A549 (cell line): ENCODE measurements at regions not wholly inside any gene's neighbourhood (a gene's known extent, or its start where the extent isn't known, plus 50 kb on each side); places are given as distances from the start of the nearest gene placed in this dataset.

ENCODE experiments used
- ATAC-seq, 2 experiments: fragments of 200-7000 bp in 1 of 2; fragments of >200 bp in 1 of 2; cut with Nextera tagmentation in 1 of 2; cut with Tn5 transposase in 1 of 2; 3 replicates each; pipeline versions ENCODE4 v1.8.0 to v1.9.1; 2018 to 2020; ENCODE audit warnings: mild to moderate bottlenecking in 1 of 2, moderate library complexity in 1 of 2
- CTCF ChIA-PET: fragments of 300-600 bp; sonication (Branson Sonifier 250); formaldehyde crosslinking; extraction: SDS; loops from one replicate; lab custom pipeline; 2021; ENCODE audit warnings: antibody characterized with exemption, inconsistent platforms; lab: Yijun Ruan, JAX
- POLR2A ChIA-PET: fragments of 350-600 bp; formaldehyde crosslinking; extraction: SDS; loops from one replicate; lab custom pipeline; 2021; ENCODE audit warnings: antibody characterized with exemption, inconsistent platforms; lab: Yijun Ruan, JAX
- DNase-seq, 2 experiments: peaks; one replicate each; pipeline versions ENCODE4 v3.0.0 to v3.0.0-alpha.2; 2011 to 2016; ENCODE audit warnings: low read depth in 1 of 2, low spot score in 1 of 2
- FAIRE-seq: peaks from 2 replicates; lab custom pipeline; 2011; peaks lifted over from hg19 to GRCh38; lab: Jason Lieb, UNC
- H3K27ac ChIP-seq, 2 experiments: fragments of >200 bp; sonication (Bioruptor Twin); formaldehyde crosslinking; 3 replicates each; pipeline ENCODE4 v1.5.1; 2016 to 2017
- H3K4me1 ChIP-seq: fragments of >200 bp; sonication (Bioruptor Twin); formaldehyde crosslinking; 3 replicates; pipeline ENCODE4 v1.6.1; 2016
- H3K4me2 ChIP-seq: fragments of >200 bp; sonication (Bioruptor Twin); formaldehyde crosslinking; 3 replicates; pipeline ENCODE4 v1.6.1; 2016
- H3K4me3 ChIP-seq: fragments of >200 bp; sonication (Bioruptor Twin); formaldehyde crosslinking; 3 replicates; pipeline ENCODE4 v1.5.1; 2016
- H3K9me3 ChIP-seq: fragments of >200 bp; sonication (Bioruptor Twin); formaldehyde crosslinking; 3 replicates; pipeline ENCODE4 v1.6.1; 2016
- BHLHE40 ChIP-seq: IDR thresholded peaks from 2 replicates; pipeline ENCODE4 v1.6.1; 2012; ENCODE audit warnings: low read depth, low read length, inconsistent platforms
- EHMT2 ChIP-seq: fragments of 200-600 bp; sonication (generic); IDR thresholded peaks from 2 replicates; pipeline ENCODE4 v1.6.1; 2016; ENCODE audit warnings: antibody characterized with exemption, low read depth, mild to moderate bottlenecking, moderate library complexity
- EP300 ChIP-seq, 2 experiments: fragments of >200 bp; sonication (Bioruptor Twin); formaldehyde crosslinking; IDR thresholded peaks; 2 replicates in 1 of 2; 3 replicates in 1 of 2; pipeline ENCODE4 v1.6.1; 2016 to 2017
- FOSB ChIP-seq: fragments of 250-450 bp; sonication (Bioruptor Pico); IDR thresholded peaks from 2 replicates; pipeline ENCODE4 v1.5.0; 2020; ENCODE audit warnings: mild to moderate bottlenecking, moderate library complexity
- FOXS1 ChIP-seq: fragments of 250-450 bp; sonication (Bioruptor Pico); IDR thresholded peaks from 2 replicates; pipeline ENCODE4 v1.5.0; 2020; ENCODE audit warnings: mild to moderate bottlenecking, moderate library complexity
- HDAC2 ChIP-seq: fragments of 200-600 bp; sonication (generic); IDR thresholded peaks from 2 replicates; pipeline ENCODE4 v1.6.1; 2016
- HEYL ChIP-seq: fragments of 250-450 bp; sonication (Bioruptor Pico); IDR thresholded peaks from 2 replicates; pipeline ENCODE4 v1.8.0; 2021; ENCODE audit warnings: mild to moderate bottlenecking, moderate library complexity
- HOXA7 ChIP-seq: fragments of 250-450 bp; sonication (Bioruptor Pico); IDR thresholded peaks from 2 replicates; pipeline ENCODE4 v1.5.0; 2020; ENCODE audit warnings: mild to moderate bottlenecking, moderate library complexity
- HOXB5 ChIP-seq: fragments of 250-450 bp; sonication (Bioruptor Pico); IDR thresholded peaks from 2 replicates; pipeline ENCODE4 v1.5.0; 2020; ENCODE audit warnings: mild to moderate bottlenecking, moderate library complexity
- JUN ChIP-seq, 2 experiments: fragments of >200 bp; sonication (Bioruptor Twin); formaldehyde crosslinking; IDR thresholded peaks; 2 replicates in 1 of 2; 3 replicates in 1 of 2; pipeline ENCODE4 v1.6.1; 2016 to 2017
- KDM1A ChIP-seq: fragments of 200-600 bp; sonication (generic); IDR thresholded peaks from 2 replicates; pipeline ENCODE4 v1.6.1; 2016; ENCODE audit warnings: low read depth, mild to moderate bottlenecking
- KDM5A ChIP-seq: fragments of 200-600 bp; sonication (generic); IDR thresholded peaks from 2 replicates; pipeline ENCODE4 v1.6.1; 2016; ENCODE audit warnings: antibody characterized with exemption, mild to moderate bottlenecking
- MAZ ChIP-seq: fragments of 150-350 bp; IDR thresholded peaks from 2 replicates; pipeline ENCODE4 v1.6.1; 2014; ENCODE audit warnings: antibody characterized with exemption, low read depth, low read length, borderline replicate concordance
- RARB ChIP-seq: fragments of 250-450 bp; sonication (Bioruptor Pico); IDR thresholded peaks from 2 replicates; pipeline ENCODE4 v1.8.0; 2021; ENCODE audit warnings: mild to moderate bottlenecking, moderate library complexity
- RFX5 ChIP-seq: fragments of 450-650 bp; IDR thresholded peaks from 2 replicates; pipeline ENCODE4 v1.7.1; 2014; ENCODE audit warnings: antibody characterized with exemption, mild to moderate bottlenecking, moderate library complexity
- SMC3 ChIP-seq: fragments of >200 bp; sonication (Bioruptor Twin); formaldehyde crosslinking; IDR thresholded peaks from 3 replicates; pipeline ENCODE4 v1.6.1; 2018; ENCODE audit warnings: inconsistent platforms
- ZC3H11A ChIP-seq: fragments of 450-650 bp; IDR thresholded peaks from 2 replicates; pipeline ENCODE4 v1.6.1; 2014; ENCODE audit warnings: antibody characterized with exemption, mild to moderate bottlenecking
- ZFP36 ChIP-seq: fragments of 450-650 bp; IDR thresholded peaks from 2 replicates; pipeline ENCODE4 v1.6.1; 2014; ENCODE audit warnings: borderline replicate concordance; ENCODE audit not compliant: partially characterized antibody
- ZNF302 ChIP-seq: fragments of 250-450 bp; sonication (Bioruptor Pico); IDR thresholded peaks from 2 replicates; pipeline ENCODE4 v1.9.0; 2021; ENCODE audit warnings: inconsistent platforms, mild to moderate bottlenecking, moderate library complexity
- ZSCAN20 ChIP-seq: fragments of 250-450 bp; sonication (Bioruptor Pico); IDR thresholded peaks from 2 replicates; pipeline ENCODE4 v1.8.0; 2022; ENCODE audit warnings: mild to moderate bottlenecking, moderate library complexity
- WGBS: methylation state at CpG from one replicate; pipeline ENCODE4 v1.1.6; 2017; ENCODE audit errors: missing lambda C conversion rate; 5-methylcytosine and 5-hydroxymethylcytosine counted together
- TF ChIP-seq, protein P1 (sequence below): IDR thresholded peaks from 2 replicates; pipeline ENCODE4 v1.6.1; 2012
- TF ChIP-seq, protein P2 (sequence below): fragments of 250-450 bp; sonication (Bioruptor Pico); IDR thresholded peaks from 2 replicates; pipeline ENCODE4 v1.5.0; 2020; ENCODE audit warnings: low read depth, mild to moderate bottlenecking, moderate library complexity

DNA sequence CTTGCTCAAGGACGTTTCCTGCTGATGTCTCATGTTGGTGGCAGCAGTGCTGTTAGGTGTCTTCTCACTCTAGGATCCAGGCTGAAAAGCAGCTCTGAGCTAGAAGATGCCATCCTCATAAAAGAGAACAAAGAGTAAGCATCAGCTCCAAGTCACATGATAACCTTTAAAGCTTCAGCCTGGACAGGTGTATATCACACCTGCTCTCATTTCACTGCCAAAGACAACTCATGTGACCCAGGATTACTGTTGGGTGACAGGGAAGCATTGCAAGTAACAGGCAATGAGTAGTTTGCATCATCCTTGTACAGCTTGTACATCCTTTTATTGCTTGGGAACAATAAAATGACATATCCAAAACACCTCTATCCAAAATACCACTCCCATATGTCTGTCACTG, 423.4 kb upstream of the DPP6 start:
- WGBS: 13% methylated on average over 1 of the region's 1 CpG
- no peak overlapping the region for H3K4me3 ChIP-seq
- H3K9me3 ChIP-seq: no peaks in the 10 kb centered on the region
- ChIA-PET POLR2A (no interaction called here), CTCF (no interaction called here)
- H3K4me2 ChIP-seq: no peak overlapping the region
- no peaks in the 10 kb centered on the region for H3K4me1 ChIP-seq
- ATAC-seq (no peak), FAIRE-seq (no peak), DNase-seq (no peak)
- H3K27ac ChIP-seq: no peak overlapping the region
- TF ChIP-seq HOXB5 (CRISPR knock-in tag) (no peak), EHMT2 (no peak), ZC3H11A (no peak), ZSCAN20 (no peak), JUN (IDR thresholded peaks at IDR 0.05) (no peak), HEYL (CRISPR knock-in tag) (no peak)

DNA sequence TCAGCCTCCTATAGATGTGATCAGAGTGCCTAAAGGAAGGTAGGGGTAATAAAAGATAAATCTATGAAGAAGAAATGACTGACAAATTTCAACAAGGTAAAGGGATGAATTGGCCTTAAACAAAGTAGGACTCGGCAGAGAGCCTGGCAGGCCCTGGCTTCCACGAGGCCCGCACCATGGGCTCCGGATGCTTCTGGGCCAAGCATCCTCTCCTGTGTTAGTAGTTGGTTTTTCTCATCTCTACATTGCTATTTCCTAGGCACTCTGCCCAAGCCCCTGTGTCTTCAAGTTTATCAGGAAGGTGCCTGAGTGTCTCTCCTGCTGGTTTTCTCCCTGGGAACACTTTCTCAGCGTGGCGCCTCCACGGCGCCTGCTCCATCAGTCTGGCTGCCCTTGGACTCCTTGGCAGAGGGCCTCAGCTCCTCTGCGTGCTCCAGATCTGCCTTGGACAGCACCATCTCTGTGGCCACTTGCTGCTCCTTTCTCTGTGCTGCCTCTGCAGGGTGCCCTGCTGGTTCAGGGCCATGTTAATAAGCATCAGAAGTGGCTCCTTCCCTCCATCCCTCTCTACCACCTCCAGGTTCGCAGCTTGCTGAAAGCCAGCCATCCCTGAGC, 413.3 kb upstream of the DPP6 start:
- ChIA-PET CTCF (no interaction called here), POLR2A (no interaction called here)
- Histone ChIP-seq H3K27ac (no peak overlapping the region), H3K4me1 (no peaks in the 10 kb centered on the region), H3K4me2 (no peak overlapping the region), H3K9me3 (no peaks in the 10 kb centered on the region), H3K4me3 (no peak overlapping the region)
- WGBS: 3% methylated on average over 10 of the region's 10 CpGs
- TF ChIP-seq FOXS1 (CRISPR knock-in tag): no peak
- FAIRE-seq: no peak
- ATAC-seq: no peak
- DNase-seq: no peak

DNA sequence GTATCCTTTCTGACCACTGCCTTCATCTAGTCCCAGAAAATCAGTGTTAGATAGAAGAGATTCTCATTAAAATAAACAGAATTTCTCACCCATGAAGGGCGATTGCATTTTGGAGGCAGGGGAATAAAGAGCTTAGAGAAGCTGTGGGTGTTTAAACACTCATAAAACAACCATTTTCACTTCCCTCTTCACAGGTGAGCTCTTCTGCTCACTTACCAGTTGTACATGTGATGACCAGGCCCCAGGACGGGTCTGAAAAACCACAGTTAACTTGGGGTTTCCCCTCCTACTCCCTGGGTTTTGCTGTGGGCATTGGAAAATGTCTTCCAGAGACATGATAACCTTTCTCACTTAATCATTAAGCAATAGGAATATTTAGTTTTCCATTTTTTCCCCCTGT, 411.6 kb upstream of the DPP6 start:
- Histone ChIP-seq H3K4me3 (no peak overlapping the region), H3K9me3 (no peaks in the 10 kb centered on the region), H3K27ac (no peak overlapping the region), H3K4me2 (no peak overlapping the region), H3K4me1 (no peaks in the 10 kb centered on the region)
- no peak for FAIRE-seq
- ChIA-PET POLR2A (no interaction called here), CTCF (no interaction called here)
- no peak for DNase-seq
- 2% methylated on average over 2 of the region's 2 CpGs for WGBS
- ATAC-seq: no peak
- TF ChIP-seq KDM5A (no peak), JUN (IDR thresholded peaks at IDR 0.05) (no peak), HOXA7 (CRISPR knock-in tag) (no peak), FOXS1 (CRISPR knock-in tag) (no peak), EP300 (IDR thresholded peaks at IDR 0.05) (no peak), RFX5 (no peak), MAZ (no peak), HDAC2 (no peak), SMC3 (no peak), KDM1A (no peak), FOSB (CRISPR knock-in tag) (no peak), ZNF302 (no peak), RARB (CRISPR knock-in tag) (no peak), HOXB5 (CRISPR knock-in tag) (no peak), ZFP36 (no peak), BHLHE40 (no peak), HEYL (CRISPR knock-in tag) (no peak)
- TF ChIP-seq, protein P1, sequence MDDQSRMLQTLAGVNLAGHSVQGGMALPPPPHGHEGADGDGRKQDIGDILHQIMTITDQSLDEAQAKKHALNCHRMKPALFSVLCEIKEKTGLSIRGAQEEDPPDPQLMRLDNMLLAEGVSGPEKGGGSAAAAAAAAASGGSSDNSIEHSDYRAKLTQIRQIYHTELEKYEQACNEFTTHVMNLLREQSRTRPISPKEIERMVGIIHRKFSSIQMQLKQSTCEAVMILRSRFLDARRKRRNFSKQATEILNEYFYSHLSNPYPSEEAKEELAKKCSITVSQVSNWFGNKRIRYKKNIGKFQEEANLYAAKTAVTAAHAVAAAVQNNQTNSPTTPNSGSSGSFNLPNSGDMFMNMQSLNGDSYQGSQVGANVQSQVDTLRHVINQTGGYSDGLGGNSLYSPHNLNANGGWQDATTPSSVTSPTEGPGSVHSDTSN: no peak
- TF ChIP-seq, protein P2, sequence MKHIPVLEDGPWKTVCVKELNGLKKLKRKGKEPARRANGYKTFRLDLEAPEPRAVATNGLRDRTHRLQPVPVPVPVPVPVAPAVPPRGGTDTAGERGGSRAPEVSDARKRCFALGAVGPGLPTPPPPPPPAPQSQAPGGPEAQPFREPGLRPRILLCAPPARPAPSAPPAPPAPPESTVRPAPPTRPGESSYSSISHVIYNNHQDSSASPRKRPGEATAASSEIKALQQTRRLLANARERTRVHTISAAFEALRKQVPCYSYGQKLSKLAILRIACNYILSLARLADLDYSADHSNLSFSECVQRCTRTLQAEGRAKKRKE (CRISPR knock-in tag): no peak
